HEK293 (cell line): ENCODE measurements at regions not wholly inside any gene's neighbourhood (a gene's known extent, or its start where the extent isn't known, plus 50 kb on each side); places are given as distances from the start of the nearest gene placed in this dataset.

Experiments
- CTCF ChIA-PET: fragments of 350-600 bp; formaldehyde crosslinking; extraction: SDS; loops from one replicate; lab custom pipeline; 2021; ENCODE audit warnings: antibody characterized with exemption; lab: Yijun Ruan, JAX
- POLR2A ChIA-PET: fragments of 300-600 bp; formaldehyde crosslinking; extraction: SDS; loops from one replicate; lab custom pipeline; 2020; ENCODE audit warnings: antibody characterized with exemption, inconsistent platforms; lab: Yijun Ruan, JAX
- H3K27ac ChIP-seq: fragments of 200-500 bp; sonication (Bioruptor generic); 2 replicates; pipeline ENCODE4 v1.5.1; 2014; ENCODE audit warnings: low read depth, low read length, control low read depth, inconsistent platforms; ENCODE audit errors: extremely low read depth
- H3K36me3 ChIP-seq, 2 experiments: fragments of 200-500 bp in 1 of 2; sonication (Bioruptor generic) in 1 of 2; 1 replicate in 1 of 2; 2 replicates in 1 of 2; pipeline ENCODE4 v1.5.1; 2014 to 2017; ENCODE audit warnings: inconsistent platforms in 2 of 2, low read length in 2 of 2; ENCODE audit not compliant: control insufficient read depth in 2 of 2, insufficient read depth in 1 of 2
- H3K4me1 ChIP-seq: fragments of 200-500 bp; sonication (Bioruptor generic); 2 replicates; pipeline ENCODE4 v1.5.1; 2014; ENCODE audit warnings: mild to moderate bottlenecking, low read length, inconsistent platforms; ENCODE audit not compliant: control insufficient read depth, insufficient read depth
- H3K4me3 ChIP-seq: 2 replicates; pipeline ENCODE4 v1.5.1; 2011; ENCODE audit warnings: low read depth, mild to moderate bottlenecking, control low read depth, low read length, moderate library complexity
- H3K9me3 ChIP-seq: fragments of 200-500 bp; sonication (Bioruptor generic); 2 replicates; pipeline ENCODE4 v1.5.1; 2014; ENCODE audit warnings: low read depth, low read length, inconsistent platforms; ENCODE audit not compliant: control insufficient read depth, insufficient read depth
- GLIS1 ChIP-seq: fragments of 450-650 bp; formaldehyde crosslinking; IDR thresholded peaks from 2 replicates; pipeline ENCODE4 v1.5.1; 2016; ENCODE audit warnings: missing biosample characterization, missing genetic modification characterization
- KLF1 ChIP-seq: fragments of 450-650 bp; formaldehyde crosslinking; IDR thresholded peaks from 2 replicates; pipeline ENCODE4 v1.5.1; 2016; ENCODE audit warnings: missing biosample characterization, missing genetic modification characterization
- MEIS1 ChIP-seq: sonication (generic); formaldehyde crosslinking; IDR thresholded peaks from 2 replicates; pipeline ENCODE4 v1.8.1; 2022; ENCODE audit warnings: missing genetic modification reagents, mild to moderate bottlenecking, borderline replicate concordance
- SCRT1 ChIP-seq: fragments of 450-650 bp; formaldehyde crosslinking; IDR thresholded peaks from 2 replicates; pipeline ENCODE4 v1.5.1; 2016; ENCODE audit warnings: missing biosample characterization, missing genetic modification characterization, borderline replicate concordance
- SP7 ChIP-seq: fragments of 450-650 bp; formaldehyde crosslinking; IDR thresholded peaks from 2 replicates; pipeline ENCODE4 v1.5.1; 2016; ENCODE audit warnings: missing biosample characterization, missing genetic modification characterization
- ZNF157 ChIP-seq: fragments of 450-650 bp; formaldehyde crosslinking; IDR thresholded peaks from 2 replicates; pipeline ENCODE4 v1.5.1; 2016; ENCODE audit warnings: missing biosample characterization, missing genetic modification characterization
- ZNF211 ChIP-seq: fragments of 450-650 bp; formaldehyde crosslinking; IDR thresholded peaks from 2 replicates; pipeline ENCODE4 v1.5.1; 2016; ENCODE audit warnings: low read depth, missing biosample characterization, missing genetic modification characterization
- ZNF266 ChIP-seq: fragments of 450-650 bp; formaldehyde crosslinking; IDR thresholded peaks from 2 replicates; pipeline ENCODE4 v1.5.1; 2016; ENCODE audit warnings: missing biosample characterization, missing genetic modification characterization, low read depth
- ZNF514 ChIP-seq: fragments of 450-650 bp; formaldehyde crosslinking; IDR thresholded peaks from 2 replicates; pipeline ENCODE4 v1.5.1; 2016; ENCODE audit warnings: missing biosample characterization, missing genetic modification characterization
- ZNF521 ChIP-seq: fragments of 450-650 bp; formaldehyde crosslinking; IDR thresholded peaks from 2 replicates; pipeline ENCODE4 v1.5.1; 2017; ENCODE audit warnings: missing biosample characterization, mild to moderate bottlenecking, missing genetic modification characterization
- ZNF621 ChIP-seq: fragments of 450-650 bp; formaldehyde crosslinking; IDR thresholded peaks from 2 replicates; pipeline ENCODE4 v1.5.1; 2017; ENCODE audit warnings: missing biosample characterization, missing genetic modification characterization
- ZNF707 ChIP-seq: fragments of 450-650 bp; formaldehyde crosslinking; IDR thresholded peaks from 2 replicates; pipeline ENCODE4 v1.5.1; 2016; ENCODE audit warnings: missing biosample characterization, missing genetic modification characterization
- ZNF768 ChIP-seq: fragments of 450-650 bp; formaldehyde crosslinking; IDR thresholded peaks from 2 replicates; pipeline ENCODE4 v1.5.1; 2018; ENCODE audit warnings: missing biosample characterization, mild to moderate bottlenecking, missing genetic modification characterization
- ZNF777 ChIP-seq: fragments of 450-650 bp; formaldehyde crosslinking; IDR thresholded peaks from 2 replicates; pipeline ENCODE4 v1.5.1; 2017; ENCODE audit warnings: missing biosample characterization, missing genetic modification characterization, borderline replicate concordance
- ZSCAN16 ChIP-seq: fragments of 450-650 bp; formaldehyde crosslinking; IDR thresholded peaks from 2 replicates; pipeline ENCODE4 v1.5.1; 2016; ENCODE audit warnings: missing biosample characterization, missing genetic modification characterization
- TF ChIP-seq, protein P1 (sequence below): fragments of 450-650 bp; formaldehyde crosslinking; IDR thresholded peaks from 2 replicates; pipeline ENCODE4 v1.5.1; 2017; ENCODE audit warnings: missing biosample characterization, missing genetic modification characterization
- TF ChIP-seq, protein P2 (sequence below): fragments of 450-650 bp; formaldehyde crosslinking; IDR thresholded peaks from 2 replicates; pipeline ENCODE4 v1.5.1; 2016; ENCODE audit warnings: missing biosample characterization, missing genetic modification characterization
- TF ChIP-seq, protein P3 (sequence below): fragments of 450-650 bp; formaldehyde crosslinking; IDR thresholded peaks from 2 replicates; pipeline ENCODE4 v1.5.1; 2016; ENCODE audit warnings: missing biosample characterization, missing genetic modification characterization
- TF ChIP-seq, protein P4 (sequence below): fragments of 450-650 bp; formaldehyde crosslinking; IDR thresholded peaks from 2 replicates; pipeline ENCODE4 v1.5.1; 2016; ENCODE audit warnings: missing biosample characterization, missing genetic modification characterization, borderline replicate concordance
- TF ChIP-seq, protein P5 (sequence below): fragments of 450-650 bp; formaldehyde crosslinking; IDR thresholded peaks from 2 replicates; pipeline ENCODE4 v1.5.1; 2016; ENCODE audit warnings: missing biosample characterization, missing genetic modification characterization

DNA sequence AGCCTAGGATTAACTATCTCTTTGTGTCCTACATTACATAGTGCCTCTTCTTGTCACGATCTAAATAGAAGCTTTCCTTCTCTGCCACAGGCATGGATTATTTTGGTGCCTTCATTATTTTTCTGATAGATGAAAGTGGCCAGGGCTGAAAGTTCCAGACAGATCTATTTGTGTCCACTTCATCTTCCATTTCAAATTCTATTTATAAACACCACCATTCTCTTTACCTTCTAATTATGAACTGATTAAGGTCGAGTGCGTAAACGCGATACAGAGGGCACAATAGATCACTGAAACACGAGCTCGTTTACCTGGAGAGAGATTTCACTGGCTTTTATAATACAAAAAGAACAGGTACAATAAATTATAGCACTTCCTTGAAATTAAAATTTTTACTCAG is 105.0 kb downstream of the EDEM1 start:
- no peaks in the 10 kb centered on the region for H3K4me1 ChIP-seq
- TF ChIP-seq ZNF707 (tag by site-specific recombination) = no peak
- no peak for TF ChIP-seq ZNF521 (tag by site-specific recombination)
- TF ChIP-seq, protein P1, sequence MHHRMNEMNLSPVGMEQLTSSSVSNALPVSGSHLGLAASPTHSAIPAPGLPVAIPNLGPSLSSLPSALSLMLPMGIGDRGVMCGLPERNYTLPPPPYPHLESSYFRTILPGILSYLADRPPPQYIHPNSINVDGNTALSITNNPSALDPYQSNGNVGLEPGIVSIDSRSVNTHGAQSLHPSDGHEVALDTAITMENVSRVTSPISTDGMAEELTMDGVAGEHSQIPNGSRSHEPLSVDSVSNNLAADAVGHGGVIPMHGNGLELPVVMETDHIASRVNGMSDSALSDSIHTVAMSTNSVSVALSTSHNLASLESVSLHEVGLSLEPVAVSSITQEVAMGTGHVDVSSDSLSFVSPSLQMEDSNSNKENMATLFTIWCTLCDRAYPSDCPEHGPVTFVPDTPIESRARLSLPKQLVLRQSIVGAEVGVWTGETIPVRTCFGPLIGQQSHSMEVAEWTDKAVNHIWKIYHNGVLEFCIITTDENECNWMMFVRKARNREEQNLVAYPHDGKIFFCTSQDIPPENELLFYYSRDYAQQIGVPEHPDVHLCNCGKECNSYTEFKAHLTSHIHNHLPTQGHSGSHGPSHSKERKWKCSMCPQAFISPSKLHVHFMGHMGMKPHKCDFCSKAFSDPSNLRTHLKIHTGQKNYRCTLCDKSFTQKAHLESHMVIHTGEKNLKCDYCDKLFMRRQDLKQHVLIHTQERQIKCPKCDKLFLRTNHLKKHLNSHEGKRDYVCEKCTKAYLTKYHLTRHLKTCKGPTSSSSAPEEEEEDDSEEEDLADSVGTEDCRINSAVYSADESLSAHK (tag by site-specific recombination) = no peak
- TF ChIP-seq, protein P2, sequence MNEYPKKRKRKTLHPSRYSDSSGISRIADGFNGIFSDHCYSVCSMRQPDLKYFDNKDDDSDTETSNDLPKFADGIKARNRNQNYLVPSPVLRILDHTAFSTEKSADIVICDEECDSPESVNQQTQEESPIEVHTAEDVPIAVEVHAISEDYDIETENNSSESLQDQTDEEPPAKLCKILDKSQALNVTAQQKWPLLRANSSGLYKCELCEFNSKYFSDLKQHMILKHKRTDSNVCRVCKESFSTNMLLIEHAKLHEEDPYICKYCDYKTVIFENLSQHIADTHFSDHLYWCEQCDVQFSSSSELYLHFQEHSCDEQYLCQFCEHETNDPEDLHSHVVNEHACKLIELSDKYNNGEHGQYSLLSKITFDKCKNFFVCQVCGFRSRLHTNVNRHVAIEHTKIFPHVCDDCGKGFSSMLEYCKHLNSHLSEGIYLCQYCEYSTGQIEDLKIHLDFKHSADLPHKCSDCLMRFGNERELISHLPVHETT (tag by site-specific recombination) = no peak
- H3K9me3 ChIP-seq = no peaks in the 10 kb centered on the region
- POLR2A ChIA-PET = no interaction called here
- H3K27ac ChIP-seq = no peak overlapping the region
- CTCF ChIA-PET = no interaction called here
- H3K36me3 ChIP-seq = no peaks in the 10 kb centered on the region
- no peak overlapping the region for H3K4me3 ChIP-seq

DNA sequence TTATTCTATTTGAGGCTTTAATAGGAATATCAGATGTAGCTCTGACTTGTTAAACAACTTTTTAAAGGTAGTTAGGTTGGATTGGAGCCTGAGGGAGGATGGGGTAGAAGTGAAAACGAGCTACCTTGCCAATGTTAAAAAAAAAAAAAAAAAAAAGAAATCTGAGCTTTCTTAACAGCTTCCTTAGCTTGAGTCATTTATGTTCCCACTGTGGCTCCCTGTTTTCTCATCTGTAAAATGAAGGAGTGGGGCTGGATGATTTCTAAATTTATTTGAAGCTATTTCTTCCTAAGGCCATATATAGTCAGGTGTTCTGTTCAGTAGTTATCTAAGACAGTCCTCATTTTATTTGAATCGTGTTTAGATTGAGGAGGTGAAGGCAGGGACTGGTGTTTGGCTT is 105.7 kb downstream of the EDEM1 start:
- Histone ChIP-seq H3K4me1 (no peaks in the 10 kb centered on the region), H3K9me3 (no peaks in the 10 kb centered on the region), H3K4me3 (no peak overlapping the region), H3K36me3 (no peaks in the 10 kb centered on the region), H3K27ac (no peak overlapping the region)
- TF ChIP-seq KLF1 (tag by site-specific recombination) = no peak
- no peak for TF ChIP-seq GLIS1 (tag by site-specific recombination)
- no peak for TF ChIP-seq ZNF211 (tag by site-specific recombination)
- TF ChIP-seq ZNF777 (tag by site-specific recombination) = no peak
- CTCF ChIA-PET = no interaction called here
- POLR2A ChIA-PET = no interaction called here

DNA sequence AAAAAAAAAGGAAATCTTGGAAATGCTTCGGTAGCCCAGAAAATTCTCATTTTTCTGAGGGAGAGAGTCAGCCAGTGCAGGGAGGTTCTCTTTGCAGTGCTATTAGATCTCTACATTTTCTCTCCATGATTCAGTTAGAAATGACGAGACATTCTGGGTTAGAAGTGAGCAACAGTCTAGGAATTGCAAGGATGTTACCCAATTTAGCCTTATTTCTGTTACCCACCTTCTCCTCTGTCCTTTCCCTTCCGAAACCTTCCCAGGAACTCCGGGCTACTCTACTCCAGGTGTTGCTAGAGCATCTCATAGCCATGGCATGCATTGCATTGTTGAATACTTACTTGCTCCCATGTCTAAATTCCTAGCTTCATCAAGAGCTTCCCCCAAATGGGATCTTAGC is 106.8 kb downstream of the EDEM1 start:
- TF ChIP-seq ZNF157 (tag by site-specific recombination) = no peak
- no peak for TF ChIP-seq ZSCAN16 (tag by site-specific recombination)
- no peak for TF ChIP-seq ZNF768 (tag by site-specific recombination)
- no peak for TF ChIP-seq ZNF621
- TF ChIP-seq, protein P3, sequence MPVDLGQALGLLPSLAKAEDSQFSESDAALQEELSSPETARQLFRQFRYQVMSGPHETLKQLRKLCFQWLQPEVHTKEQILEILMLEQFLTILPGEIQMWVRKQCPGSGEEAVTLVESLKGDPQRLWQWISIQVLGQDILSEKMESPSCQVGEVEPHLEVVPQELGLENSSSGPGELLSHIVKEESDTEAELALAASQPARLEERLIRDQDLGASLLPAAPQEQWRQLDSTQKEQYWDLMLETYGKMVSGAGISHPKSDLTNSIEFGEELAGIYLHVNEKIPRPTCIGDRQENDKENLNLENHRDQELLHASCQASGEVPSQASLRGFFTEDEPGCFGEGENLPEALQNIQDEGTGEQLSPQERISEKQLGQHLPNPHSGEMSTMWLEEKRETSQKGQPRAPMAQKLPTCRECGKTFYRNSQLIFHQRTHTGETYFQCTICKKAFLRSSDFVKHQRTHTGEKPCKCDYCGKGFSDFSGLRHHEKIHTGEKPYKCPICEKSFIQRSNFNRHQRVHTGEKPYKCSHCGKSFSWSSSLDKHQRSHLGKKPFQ (tag by site-specific recombination) = no peak
- no peak for TF ChIP-seq ZNF514 (tag by site-specific recombination)
- TF ChIP-seq, protein P4, sequence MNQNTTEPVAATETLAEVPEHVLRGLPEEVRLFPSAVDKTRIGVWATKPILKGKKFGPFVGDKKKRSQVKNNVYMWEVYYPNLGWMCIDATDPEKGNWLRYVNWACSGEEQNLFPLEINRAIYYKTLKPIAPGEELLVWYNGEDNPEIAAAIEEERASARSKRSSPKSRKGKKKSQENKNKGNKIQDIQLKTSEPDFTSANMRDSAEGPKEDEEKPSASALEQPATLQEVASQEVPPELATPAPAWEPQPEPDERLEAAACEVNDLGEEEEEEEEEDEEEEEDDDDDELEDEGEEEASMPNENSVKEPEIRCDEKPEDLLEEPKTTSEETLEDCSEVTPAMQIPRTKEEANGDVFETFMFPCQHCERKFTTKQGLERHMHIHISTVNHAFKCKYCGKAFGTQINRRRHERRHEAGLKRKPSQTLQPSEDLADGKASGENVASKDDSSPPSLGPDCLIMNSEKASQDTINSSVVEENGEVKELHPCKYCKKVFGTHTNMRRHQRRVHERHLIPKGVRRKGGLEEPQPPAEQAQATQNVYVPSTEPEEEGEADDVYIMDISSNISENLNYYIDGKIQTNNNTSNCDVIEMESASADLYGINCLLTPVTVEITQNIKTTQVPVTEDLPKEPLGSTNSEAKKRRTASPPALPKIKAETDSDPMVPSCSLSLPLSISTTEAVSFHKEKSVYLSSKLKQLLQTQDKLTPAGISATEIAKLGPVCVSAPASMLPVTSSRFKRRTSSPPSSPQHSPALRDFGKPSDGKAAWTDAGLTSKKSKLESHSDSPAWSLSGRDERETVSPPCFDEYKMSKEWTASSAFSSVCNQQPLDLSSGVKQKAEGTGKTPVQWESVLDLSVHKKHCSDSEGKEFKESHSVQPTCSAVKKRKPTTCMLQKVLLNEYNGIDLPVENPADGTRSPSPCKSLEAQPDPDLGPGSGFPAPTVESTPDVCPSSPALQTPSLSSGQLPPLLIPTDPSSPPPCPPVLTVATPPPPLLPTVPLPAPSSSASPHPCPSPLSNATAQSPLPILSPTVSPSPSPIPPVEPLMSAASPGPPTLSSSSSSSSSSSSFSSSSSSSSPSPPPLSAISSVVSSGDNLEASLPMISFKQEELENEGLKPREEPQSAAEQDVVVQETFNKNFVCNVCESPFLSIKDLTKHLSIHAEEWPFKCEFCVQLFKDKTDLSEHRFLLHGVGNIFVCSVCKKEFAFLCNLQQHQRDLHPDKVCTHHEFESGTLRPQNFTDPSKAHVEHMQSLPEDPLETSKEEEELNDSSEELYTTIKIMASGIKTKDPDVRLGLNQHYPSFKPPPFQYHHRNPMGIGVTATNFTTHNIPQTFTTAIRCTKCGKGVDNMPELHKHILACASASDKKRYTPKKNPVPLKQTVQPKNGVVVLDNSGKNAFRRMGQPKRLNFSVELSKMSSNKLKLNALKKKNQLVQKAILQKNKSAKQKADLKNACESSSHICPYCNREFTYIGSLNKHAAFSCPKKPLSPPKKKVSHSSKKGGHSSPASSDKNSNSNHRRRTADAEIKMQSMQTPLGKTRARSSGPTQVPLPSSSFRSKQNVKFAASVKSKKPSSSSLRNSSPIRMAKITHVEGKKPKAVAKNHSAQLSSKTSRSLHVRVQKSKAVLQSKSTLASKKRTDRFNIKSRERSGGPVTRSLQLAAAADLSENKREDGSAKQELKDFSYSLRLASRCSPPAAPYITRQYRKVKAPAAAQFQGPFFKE (tag by site-specific recombination) = no peak
- no peak for TF ChIP-seq SCRT1
- TF ChIP-seq SP7 (tag by site-specific recombination) = no peak
- TF ChIP-seq, protein P5, sequence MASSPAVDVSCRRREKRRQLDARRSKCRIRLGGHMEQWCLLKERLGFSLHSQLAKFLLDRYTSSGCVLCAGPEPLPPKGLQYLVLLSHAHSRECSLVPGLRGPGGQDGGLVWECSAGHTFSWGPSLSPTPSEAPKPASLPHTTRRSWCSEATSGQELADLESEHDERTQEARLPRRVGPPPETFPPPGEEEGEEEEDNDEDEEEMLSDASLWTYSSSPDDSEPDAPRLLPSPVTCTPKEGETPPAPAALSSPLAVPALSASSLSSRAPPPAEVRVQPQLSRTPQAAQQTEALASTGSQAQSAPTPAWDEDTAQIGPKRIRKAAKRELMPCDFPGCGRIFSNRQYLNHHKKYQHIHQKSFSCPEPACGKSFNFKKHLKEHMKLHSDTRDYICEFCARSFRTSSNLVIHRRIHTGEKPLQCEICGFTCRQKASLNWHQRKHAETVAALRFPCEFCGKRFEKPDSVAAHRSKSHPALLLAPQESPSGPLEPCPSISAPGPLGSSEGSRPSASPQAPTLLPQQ (tag by site-specific recombination) = no peak
- TF ChIP-seq MEIS1 (CRISPR knock-in tag) = no peak
- TF ChIP-seq ZNF266 (tag by site-specific recombination) = no peak
- ChIA-PET CTCF (no interaction called here), POLR2A (no interaction called here)
- no peaks in the 10 kb centered on the region for H3K9me3 ChIP-seq
- no peak overlapping the region for H3K27ac ChIP-seq
- no peaks in the 10 kb centered on the region for H3K36me3 ChIP-seq
- H3K4me1 ChIP-seq = no peaks in the 10 kb centered on the region
- no peak overlapping the region for H3K4me3 ChIP-seq
